GM23338 (cell line): ENCODE measurements at regions not wholly inside any gene's neighbourhood (a gene's known extent, or its start where the extent isn't known, plus 50 kb on each side); places are given as distances from the start of the nearest gene placed in this dataset.
A peak's percentile ranks its signal among the peaks of the same experiment; 100 is the strongest.

ENCODE experiments used
- ATAC-seq: fragments of 200-7000 bp; cut with Tn5 transposase; 3 replicates; pipeline ENCODE4 v1.9.1; 2020
- DNase-seq: peaks from one replicate; pipeline ENCODE4 v3.0.0-alpha.2; 2015; ENCODE audit warnings: low spot score
- H2AFZ ChIP-seq: fragments of 200-600 bp; sonication (generic); 2 replicates; pipeline ENCODE4 v1.8.0; 2016; ENCODE audit warnings: antibody characterized with exemption, mild to moderate bottlenecking, moderate library complexity
- H3F3A ChIP-seq: fragments of 200-600 bp; sonication (generic); replicated peaks from 2 replicates; pipeline ENCODE4 v1.8.0; 2017; ENCODE audit warnings: antibody characterized with exemption, mixed run types, low read depth
- H3K27ac ChIP-seq: fragments of 200-600 bp; sonication (generic); 2 replicates; pipeline ENCODE4 v1.6.1; 2016; ENCODE audit warnings: low read depth
- H3K27me3 ChIP-seq: fragments of 200-600 bp; sonication (generic); 2 replicates; pipeline ENCODE4 v1.8.0; 2016; ENCODE audit warnings: mild to moderate bottlenecking, mixed run types, moderate library complexity; ENCODE audit not compliant: insufficient read depth
- H3K36me3 ChIP-seq: fragments of 200-600 bp; sonication (generic); 2 replicates; pipeline ENCODE4 v1.8.0; 2016; ENCODE audit warnings: mild to moderate bottlenecking; ENCODE audit not compliant: insufficient read depth
- H3K4me1 ChIP-seq: fragments of 200-600 bp; sonication (generic); 2 replicates; pipeline ENCODE4 v1.8.0; 2016; ENCODE audit warnings: mild to moderate bottlenecking, moderate library complexity; ENCODE audit not compliant: insufficient read depth
- H3K4me2 ChIP-seq: fragments of 200-600 bp; sonication (generic); 2 replicates; pipeline ENCODE4 v1.7.1; 2017; ENCODE audit warnings: mixed run types
- H3K4me3 ChIP-seq: fragments of 200-600 bp; sonication (generic); 2 replicates; pipeline ENCODE4 v1.6.1; 2016; ENCODE audit warnings: mixed run types
- H3K79me2 ChIP-seq: fragments of 200-600 bp; sonication (generic); replicated peaks from 2 replicates; pipeline ENCODE4 v1.8.0; 2017; ENCODE audit warnings: mild to moderate bottlenecking; ENCODE audit not compliant: insufficient read depth
- H3K9me2 ChIP-seq: fragments of 200-600 bp; sonication (generic); 2 replicates; pipeline ENCODE4 v1.8.0; 2017; ENCODE audit not compliant: insufficient read depth
- H4K20me1 ChIP-seq: fragments of 200-600 bp; sonication (generic); replicated peaks from 2 replicates; pipeline ENCODE4 v1.8.0; 2017; ENCODE audit warnings: mild to moderate bottlenecking; ENCODE audit not compliant: insufficient read depth
- H3K27ac Mint-ChIP-seq: 2 replicates; pipeline ENCODE4 v1.8.0; 2020; ENCODE audit warnings: inconsistent platforms, mild to moderate bottlenecking, moderate library complexity, mixed read lengths
- H3K27me3 Mint-ChIP-seq: 3 replicates; pipeline ENCODE4 v1.8.0; 2022; ENCODE audit warnings: low read depth, mild to moderate bottlenecking, moderate library complexity, mixed read lengths, inconsistent platforms; ENCODE audit not compliant: insufficient read depth, poor library complexity
- H3K36me3 Mint-ChIP-seq: 3 replicates; pipeline ENCODE4 v1.8.0; 2021; ENCODE audit warnings: low read depth, mild to moderate bottlenecking, inconsistent platforms, moderate library complexity, mixed read lengths
- H3K4me1 Mint-ChIP-seq: 3 replicates; pipeline ENCODE4 v1.8.0; 2020; ENCODE audit warnings: mild to moderate bottlenecking, inconsistent platforms, mixed read lengths
- H3K4me3 Mint-ChIP-seq: 3 replicates; pipeline ENCODE4 v1.8.0; 2021; ENCODE audit warnings: moderate library complexity, mild to moderate bottlenecking, inconsistent platforms, mixed read lengths
- H3K9me3 Mint-ChIP-seq: 3 replicates; pipeline ENCODE4 v1.8.0; 2020; ENCODE audit warnings: moderate library complexity, mild to moderate bottlenecking, inconsistent platforms, mixed read lengths
- CTCF ChIP-seq, 2 experiments: fragments of 200-600 bp in 1 of 2; sonication (generic) in 1 of 2; conservative IDR thresholded peaks; 2 replicates each; pipeline versions ENCODE4 v1.5.1 to v1.6.1; 2016 to 2017; ENCODE audit warnings: antibody characterized with exemption in 2 of 2, low read depth in 2 of 2, mild to moderate bottlenecking in 2 of 2, moderate library complexity in 1 of 2
- JUNB ChIP-seq: IDR thresholded peaks from one replicate; pipeline ENCODE4 v1.6.1; 2016; ENCODE audit warnings: antibody characterized with exemption; ENCODE audit not compliant: unreplicated experiment
- NANOG ChIP-seq: IDR thresholded peaks from 2 replicates; pipeline ENCODE4 v1.6.1; 2016; ENCODE audit warnings: antibody characterized with exemption, borderline replicate concordance
- POLR2AphosphoS5 ChIP-seq: IDR thresholded peaks from 2 replicates; pipeline ENCODE4 v1.6.1; 2016; ENCODE audit warnings: antibody characterized with exemption, low read depth
- STAT1 ChIP-seq: IDR thresholded peaks from one replicate; pipeline ENCODE4 v1.6.1; 2016; ENCODE audit warnings: antibody characterized with exemption; ENCODE audit not compliant: unreplicated experiment
- TF ChIP-seq, protein P1 (sequence below): IDR thresholded peaks from 2 replicates; pipeline ENCODE4 v1.6.1; 2016; ENCODE audit warnings: antibody characterized with exemption
- TF ChIP-seq, protein P2 (sequence below): fragments of 250-450 bp; sonication (Bioruptor Pico); IDR thresholded peaks from 2 replicates; pipeline ENCODE4 v1.5.0; 2020; ENCODE audit warnings: mild to moderate bottlenecking, moderate library complexity

GRCh38 chr2:7571701-7572100 lies 654.5 kb downstream of the RNF144A start (continued):
- TF ChIP-seq JUNB (no peak), NANOG (no peak), POLR2AphosphoS5 (no peak)

DNA sequence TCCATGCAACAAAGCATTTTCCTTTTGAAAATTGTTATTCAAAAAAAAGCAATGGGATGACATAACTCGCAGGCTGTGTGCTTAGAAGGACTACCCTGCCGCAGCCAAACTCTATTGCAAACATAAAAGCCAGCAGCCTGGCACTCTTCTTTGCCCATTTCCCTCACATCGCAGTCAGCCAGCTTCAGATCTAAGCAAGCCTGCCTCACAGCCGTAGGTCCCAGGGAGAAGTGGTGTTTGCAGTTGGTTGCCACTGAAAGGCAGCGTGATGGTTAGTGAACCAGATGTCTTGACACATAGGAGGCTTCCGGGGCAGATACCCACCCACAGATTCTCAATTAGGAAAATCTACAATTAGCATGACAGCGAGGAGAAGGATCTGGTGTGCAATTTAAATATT lies 655.2 kb downstream of the RNF144A start:
- H3K9me3 Mint-ChIP-seq = peaks cover 11% of the 10 kb centered on the region
- no peak overlapping the region for H3K4me3 Mint-ChIP-seq
- H4K20me1 ChIP-seq = no peaks in the 10 kb centered on the region
- H3K27me3 ChIP-seq = no peaks in the 10 kb centered on the region
- peaks cover 18% of the 10 kb centered on the region for H3K4me1 Mint-ChIP-seq
- peaks cover 1% of the 10 kb centered on the region for H3K36me3 ChIP-seq
- DNase-seq (peak; percentile 15), ATAC-seq (no peak; the same call in 2 of the 3 replicates)
- TF ChIP-seq CTCF (conservative IDR thresholded peaks at IDR 0.05; ENCODE audit: low read depth in 2 of 2) (no peak), STAT1 (no peak), NANOG (no peak)
- TF ChIP-seq, protein P1, sequence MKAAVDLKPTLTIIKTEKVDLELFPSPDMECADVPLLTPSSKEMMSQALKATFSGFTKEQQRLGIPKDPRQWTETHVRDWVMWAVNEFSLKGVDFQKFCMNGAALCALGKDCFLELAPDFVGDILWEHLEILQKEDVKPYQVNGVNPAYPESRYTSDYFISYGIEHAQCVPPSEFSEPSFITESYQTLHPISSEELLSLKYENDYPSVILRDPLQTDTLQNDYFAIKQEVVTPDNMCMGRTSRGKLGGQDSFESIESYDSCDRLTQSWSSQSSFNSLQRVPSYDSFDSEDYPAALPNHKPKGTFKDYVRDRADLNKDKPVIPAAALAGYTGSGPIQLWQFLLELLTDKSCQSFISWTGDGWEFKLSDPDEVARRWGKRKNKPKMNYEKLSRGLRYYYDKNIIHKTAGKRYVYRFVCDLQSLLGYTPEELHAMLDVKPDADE = no peak
- TF ChIP-seq, protein P2, sequence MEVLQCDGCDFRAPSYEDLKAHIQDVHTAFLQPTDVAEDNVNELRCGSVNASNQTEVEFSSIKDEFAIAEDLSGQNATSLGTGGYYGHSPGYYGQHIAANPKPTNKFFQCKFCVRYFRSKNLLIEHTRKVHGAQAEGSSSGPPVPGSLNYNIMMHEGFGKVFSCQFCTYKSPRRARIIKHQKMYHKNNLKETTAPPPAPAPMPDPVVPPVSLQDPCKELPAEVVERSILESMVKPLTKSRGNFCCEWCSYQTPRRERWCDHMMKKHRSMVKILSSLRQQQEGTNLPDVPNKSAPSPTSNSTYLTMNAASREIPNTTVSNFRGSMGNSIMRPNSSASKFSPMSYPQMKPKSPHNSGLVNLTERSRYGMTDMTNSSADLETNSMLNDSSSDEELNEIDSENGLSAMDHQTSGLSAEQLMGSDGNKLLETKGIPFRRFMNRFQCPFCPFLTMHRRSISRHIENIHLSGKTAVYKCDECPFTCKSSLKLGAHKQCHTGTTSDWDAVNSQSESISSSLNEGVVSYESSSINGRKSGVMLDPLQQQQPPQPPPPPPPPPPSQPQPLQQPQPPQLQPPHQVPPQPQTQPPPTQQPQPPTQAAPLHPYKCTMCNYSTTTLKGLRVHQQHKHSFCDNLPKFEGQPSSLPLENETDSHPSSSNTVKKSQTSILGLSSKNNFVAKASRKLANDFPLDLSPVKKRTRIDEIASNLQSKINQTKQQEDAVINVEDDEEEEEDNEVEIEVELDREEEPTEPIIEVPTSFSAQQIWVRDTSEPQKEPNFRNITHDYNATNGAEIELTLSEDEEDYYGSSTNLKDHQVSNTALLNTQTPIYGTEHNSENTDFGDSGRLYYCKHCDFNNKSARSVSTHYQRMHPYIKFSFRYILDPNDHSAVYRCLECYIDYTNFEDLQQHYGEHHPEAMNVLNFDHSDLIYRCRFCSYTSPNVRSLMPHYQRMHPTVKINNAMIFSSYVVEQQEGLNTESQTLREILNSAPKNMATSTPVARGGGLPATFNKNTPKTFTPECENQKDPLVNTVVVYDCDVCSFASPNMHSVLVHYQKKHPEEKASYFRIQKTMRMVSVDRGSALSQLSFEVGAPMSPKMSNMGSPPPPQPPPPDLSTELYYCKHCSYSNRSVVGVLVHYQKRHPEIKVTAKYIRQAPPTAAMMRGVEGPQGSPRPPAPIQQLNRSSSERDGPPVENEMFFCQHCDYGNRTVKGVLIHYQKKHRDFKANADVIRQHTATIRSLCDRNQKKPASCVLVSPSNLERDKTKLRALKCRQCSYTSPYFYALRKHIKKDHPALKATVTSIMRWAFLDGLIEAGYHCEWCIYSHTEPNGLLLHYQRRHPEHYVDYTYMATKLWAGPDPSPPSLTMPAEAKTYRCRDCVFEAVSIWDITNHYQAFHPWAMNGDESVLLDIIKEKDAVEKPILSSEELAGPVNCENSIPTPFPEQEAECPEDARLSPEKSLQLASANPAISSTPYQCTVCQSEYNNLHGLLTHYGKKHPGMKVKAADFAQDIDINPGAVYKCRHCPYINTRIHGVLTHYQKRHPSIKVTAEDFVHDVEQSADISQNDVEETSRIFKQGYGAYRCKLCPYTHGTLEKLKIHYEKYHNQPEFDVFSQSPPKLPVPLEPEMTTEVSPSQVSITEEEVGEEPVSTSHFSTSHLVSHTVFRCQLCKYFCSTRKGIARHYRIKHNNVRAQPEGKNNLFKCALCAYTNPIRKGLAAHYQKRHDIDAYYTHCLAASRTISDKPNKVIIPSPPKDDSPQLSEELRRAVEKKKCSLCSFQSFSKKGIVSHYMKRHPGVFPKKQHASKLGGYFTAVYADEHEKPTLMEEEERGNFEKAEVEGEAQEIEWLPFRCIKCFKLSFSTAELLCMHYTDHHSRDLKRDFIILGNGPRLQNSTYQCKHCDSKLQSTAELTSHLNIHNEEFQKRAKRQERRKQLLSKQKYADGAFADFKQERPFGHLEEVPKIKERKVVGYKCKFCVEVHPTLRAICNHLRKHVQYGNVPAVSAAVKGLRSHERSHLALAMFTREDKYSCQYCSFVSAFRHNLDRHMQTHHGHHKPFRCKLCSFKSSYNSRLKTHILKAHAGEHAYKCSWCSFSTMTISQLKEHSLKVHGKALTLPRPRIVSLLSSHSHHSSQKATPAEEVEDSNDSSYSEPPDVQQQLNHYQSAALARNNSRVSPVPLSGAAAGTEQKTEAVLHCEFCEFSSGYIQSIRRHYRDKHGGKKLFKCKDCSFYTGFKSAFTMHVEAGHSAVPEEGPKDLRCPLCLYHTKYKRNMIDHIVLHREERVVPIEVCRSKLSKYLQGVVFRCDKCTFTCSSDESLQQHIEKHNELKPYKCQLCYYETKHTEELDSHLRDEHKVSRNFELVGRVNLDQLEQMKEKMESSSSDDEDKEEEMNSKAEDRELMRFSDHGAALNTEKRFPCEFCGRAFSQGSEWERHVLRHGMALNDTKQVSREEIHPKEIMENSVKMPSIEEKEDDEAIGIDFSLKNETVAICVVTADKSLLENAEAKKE = no peak
- H3K27ac Mint-ChIP-seq = no peak overlapping the region
- no peaks in the 10 kb centered on the region for H3K79me2 ChIP-seq
- H3F3A ChIP-seq = no peaks in the 10 kb centered on the region
- H3K27ac ChIP-seq = no peak overlapping the region
- H3K4me2 ChIP-seq = no peak overlapping the region
- peaks cover 3% of the 10 kb centered on the region for H3K27me3 Mint-ChIP-seq
- H3K4me3 ChIP-seq = no peak overlapping the region
- H3K36me3 Mint-ChIP-seq = peaks cover 9% of the 10 kb centered on the region
- 0 out of 2 replicates have a peak overlapping the region, but pooled peaks have one; percentile 47 for H2AFZ ChIP-seq
- peaks cover 19% of the 10 kb centered on the region for H3K4me1 ChIP-seq
- H3K9me2 ChIP-seq = peaks cover 9% of the 10 kb centered on the region
